H54 (cell line): ENCODE measurements at regions not wholly inside any gene's neighbourhood (a gene's known extent, or its start where the extent isn't known, plus 50 kb on each side); places are given as distances from the start of the nearest gene placed in this dataset.

Experiments
- DNase-seq: peaks from one replicate; pipeline ENCODE4 v3.0.0; 2011; ENCODE audit warnings: low spot score, mixed read lengths; ENCODE audit not compliant: insufficient read length
- FAIRE-seq: peaks from 3 replicates; lab custom pipeline; 2011; peaks lifted over from hg19 to GRCh38; lab: Jason Lieb, UNC
- POLR2A ChIP-seq: IDR thresholded peaks from 2 replicates; pipeline ENCODE4 v1.6.1; 2011; ENCODE audit warnings: low read depth, mild to moderate bottlenecking, low read length

DNA sequence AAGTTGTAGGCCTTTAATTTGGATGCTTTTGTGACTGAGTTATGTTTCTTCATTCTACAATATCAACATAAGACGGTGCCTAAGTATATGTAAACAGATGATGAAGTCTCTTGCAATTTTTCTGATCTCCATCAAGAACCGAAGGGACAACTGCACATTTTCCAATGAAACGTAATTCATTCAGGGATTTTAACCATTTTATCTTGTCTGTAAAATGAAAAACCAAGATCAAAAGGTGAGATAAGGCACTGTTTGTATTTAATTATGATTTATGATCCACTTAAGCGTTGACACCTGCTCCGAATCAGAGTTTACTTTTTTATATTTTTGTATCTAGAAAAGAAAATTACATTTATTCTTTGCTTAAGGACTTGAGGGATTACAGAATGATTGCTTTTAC is 556.8 kb upstream of the ARGLU1 start:
- DNase-seq: no peak
- TF ChIP-seq POLR2A: no peak
- FAIRE-seq: no peak

DNA sequence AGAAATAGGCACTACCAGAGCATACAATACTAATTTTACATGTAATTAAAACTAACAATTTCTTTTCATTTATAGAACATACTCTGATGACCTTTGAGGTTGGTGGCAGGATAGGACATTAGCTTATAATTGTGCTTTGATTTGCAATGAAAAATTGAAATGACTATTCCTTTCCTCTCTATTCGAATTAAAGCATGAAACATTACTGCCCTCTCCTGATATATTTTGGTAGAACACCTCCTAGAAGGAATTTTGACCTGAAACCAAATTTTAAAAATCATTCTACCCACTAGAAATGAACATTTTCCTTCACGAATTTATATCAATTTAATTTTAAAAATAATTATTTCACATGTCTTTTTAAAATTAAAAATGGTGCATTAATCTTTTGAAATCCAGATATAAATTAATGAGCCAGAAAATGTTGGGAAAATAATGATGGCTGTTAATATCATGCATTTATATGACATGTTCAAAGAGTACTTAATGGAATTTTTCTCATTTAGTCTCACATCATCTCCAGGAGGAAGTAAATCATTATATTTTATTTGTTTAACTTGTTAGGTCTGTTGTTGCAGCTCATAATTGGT is 556.3 kb upstream of the ARGLU1 start:
- no peak for TF ChIP-seq POLR2A
- FAIRE-seq: peak; percentile 81

DNA sequence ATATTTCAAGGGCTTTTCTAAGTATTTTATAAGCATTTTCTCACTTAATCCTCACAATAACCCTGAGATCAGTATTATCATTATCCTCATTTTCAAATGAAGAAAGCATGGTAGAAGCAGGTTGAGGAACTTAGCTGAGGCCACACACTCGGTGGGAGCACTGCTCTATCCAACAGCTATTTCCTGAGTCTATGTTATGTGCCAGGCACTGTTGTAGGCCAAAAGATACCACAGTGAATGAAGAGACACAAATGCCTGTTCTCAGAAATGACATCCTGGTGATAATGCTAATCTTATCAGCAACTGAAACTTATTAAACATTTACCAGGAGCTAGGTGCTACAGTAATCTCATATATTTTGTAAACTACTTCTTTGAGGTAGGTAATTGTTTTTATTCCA is 553.9 kb upstream of the ARGLU1 start:
- FAIRE-seq (peak; percentile 50), DNase-seq (no peak)
- TF ChIP-seq POLR2A: no peak

More for the DNA sequence above, 556.3 kb upstream of the ARGLU1 start:
- no peak for DNase-seq

DNA sequence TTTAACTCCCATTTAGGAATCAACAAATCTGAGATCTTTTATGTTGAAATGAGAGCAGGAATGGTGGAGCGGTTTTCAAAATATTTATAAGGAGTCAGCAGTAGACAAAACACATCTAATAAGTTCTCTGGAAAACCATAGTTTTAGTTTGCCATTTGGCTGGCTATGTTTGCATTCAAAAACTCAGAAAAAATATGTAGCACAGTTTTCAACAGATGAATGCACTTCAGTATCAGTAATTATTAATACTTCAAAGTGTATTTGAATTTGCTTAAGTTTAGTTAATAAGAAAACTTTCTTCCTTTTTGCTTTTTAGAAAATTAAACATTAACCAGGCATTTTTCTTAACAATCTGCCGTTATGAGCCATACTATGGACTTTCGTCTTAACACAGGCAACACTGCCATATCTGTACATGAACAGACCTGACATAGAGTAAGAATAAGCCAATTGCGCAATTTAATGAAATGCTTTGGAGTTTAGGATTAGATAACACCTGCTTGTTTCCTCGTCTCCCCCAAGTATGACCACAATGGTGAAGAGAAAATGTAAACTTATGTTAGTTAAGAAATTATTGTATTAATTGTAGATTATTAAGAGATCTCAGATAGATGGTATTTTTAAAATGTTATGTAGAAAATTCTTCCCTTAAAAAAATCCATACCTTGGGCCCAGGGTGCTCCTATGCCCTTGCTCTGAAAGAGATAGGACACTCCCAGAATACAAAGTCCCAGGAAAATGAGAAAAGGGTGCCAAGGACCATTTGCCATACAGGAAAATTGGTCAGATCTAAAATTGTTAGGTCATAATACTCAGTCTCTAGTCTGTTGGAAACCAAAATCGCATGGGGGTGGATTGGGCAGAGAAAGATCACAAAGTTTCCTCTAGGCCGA is 552.3 kb upstream of the ARGLU1 start:
- DNase-seq: no peak
- TF ChIP-seq POLR2A: no peak
- peak; percentile 6 for FAIRE-seq

DNA sequence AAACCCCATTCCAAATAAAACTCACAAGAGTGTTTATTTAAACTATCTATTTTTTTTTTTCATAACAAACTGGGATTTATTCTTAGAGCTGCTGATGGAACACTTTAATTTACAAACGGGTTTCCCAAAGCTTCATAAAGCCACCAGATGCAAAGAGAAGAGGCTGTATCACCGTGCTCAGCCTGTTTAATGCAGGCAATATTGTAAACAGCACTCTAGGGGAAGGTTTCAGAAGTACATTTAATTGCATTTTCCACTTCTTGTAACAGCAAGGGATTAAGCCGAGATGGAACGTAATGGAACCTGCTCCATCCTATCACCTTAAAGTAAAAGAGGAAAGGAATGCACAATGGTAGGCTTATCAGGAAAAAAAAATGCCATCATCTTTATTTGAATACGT is 550.6 kb upstream of the ARGLU1 start:
- FAIRE-seq: no peak
- no peak for DNase-seq
- no peak for TF ChIP-seq POLR2A

DNA sequence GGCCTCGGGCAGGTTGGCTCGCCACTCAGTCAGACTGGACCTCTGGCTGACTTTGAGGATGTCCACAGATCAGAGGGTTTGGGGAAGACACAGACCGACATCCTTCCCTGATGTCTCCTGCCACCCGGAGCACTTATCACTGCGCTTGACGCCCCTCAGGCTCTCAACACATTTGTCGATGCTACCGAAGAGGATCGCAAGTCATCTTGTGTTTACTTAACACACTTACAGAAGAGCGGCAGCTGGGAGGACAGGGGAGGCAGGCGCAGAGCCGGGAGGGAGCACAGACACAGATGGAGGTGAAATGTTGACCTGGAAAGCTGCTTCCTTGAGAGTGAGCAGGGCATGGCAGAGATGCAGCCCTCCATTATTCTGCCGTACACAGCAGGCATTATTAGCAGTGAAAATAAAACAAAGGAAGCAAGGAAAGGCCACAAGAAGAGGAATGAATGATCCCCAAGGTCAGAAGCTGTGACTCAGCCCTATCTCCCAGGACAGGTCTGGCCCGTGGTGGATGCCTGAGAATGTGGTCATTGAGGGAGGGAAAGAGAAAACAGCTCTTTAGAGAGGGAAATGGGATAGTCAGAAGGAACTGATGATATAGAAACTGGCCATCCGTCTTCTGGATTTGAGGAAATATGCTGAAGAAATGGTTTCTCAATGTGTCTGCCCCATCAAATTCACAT is 549.5 kb upstream of the ARGLU1 start:
- no peak for TF ChIP-seq POLR2A
- DNase-seq (no peak), FAIRE-seq (peak; percentile 41)

DNA sequence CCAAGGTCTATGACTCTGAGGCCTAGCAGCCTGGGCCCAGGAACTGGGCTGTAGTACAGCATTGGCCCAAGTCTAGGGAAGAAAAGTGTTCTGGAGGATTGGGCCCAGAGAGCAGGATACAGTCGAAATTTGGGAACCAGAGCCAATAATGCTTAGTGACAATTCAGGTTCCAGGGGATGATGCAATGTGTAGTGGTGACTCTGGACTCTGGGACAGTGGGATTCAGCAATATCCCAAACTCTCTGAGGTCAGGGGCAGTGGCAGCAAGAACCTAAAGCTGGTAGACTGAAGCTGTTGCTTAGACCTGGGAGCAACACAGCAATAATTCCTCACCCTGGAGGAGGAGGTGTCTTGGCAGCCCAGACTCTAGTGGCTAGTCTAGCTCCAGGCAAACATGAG is 545.5 kb upstream of the ARGLU1 start:
- DNase-seq (no peak), FAIRE-seq (no peak)
- no peak for TF ChIP-seq POLR2A

DNA sequence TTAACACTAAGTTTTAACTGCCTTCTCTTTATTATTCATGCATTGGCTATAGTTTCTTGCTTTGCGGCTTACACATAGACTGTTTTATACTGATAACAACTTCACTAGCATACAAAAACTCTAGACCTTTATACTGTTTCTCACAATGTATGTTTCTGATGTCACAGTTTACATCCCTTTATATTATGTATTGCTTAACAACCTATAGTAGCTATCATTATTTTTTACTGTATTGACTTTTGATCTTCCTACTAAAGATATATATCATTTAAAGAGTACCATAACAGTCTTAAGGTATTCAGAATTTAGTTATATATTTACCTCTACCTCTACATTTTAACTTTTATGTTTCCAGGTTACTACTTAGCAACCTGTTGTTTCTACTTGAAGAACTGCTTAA is 543.3 kb upstream of the ARGLU1 start:
- no peak for TF ChIP-seq POLR2A
- no peak for DNase-seq
- FAIRE-seq: no peak

DNA sequence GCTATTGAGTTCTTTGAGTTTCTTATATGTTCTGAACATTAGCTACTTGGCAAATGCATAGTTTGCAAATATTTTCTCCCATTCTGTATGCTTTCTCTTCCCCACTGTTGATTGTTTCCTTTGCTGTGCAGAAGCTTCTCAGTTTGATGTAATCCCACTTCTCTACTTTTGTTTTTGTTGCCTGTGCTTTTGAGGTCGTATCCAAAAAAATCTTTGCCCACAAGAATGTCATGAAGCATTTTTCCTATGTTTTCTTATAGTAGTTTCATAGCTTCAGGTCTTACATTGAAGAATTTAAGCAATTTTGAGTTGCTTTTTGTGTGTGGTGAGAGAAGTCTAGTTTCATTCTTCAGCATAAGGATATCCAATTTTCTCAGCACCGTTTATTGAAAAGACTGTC is 536.7 kb upstream of the ARGLU1 start:
- no peak for DNase-seq
- TF ChIP-seq POLR2A: no peak
- FAIRE-seq: peak; percentile 69

DNA sequence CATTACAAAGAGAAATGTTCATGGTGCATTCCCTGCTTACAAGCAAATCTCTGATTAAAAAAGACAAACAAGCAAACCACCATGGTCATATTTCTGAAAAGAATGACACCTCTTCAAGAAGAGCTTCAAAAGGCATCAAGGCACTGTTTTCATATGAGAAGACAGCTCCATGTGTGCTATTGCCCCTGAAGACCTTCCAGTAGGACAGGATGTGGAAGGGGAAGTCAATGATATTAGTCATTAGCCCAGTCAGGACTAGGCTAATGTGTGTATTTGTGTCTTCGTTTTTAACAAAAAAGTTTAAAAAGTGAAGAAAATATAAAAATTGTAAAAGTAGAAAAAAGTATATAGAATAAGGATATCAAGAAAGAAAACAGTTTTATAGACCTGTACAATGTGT is 534.7 kb upstream of the ARGLU1 start:
- DNase-seq (no peak), FAIRE-seq (no peak)
- no peak for TF ChIP-seq POLR2A

DNA sequence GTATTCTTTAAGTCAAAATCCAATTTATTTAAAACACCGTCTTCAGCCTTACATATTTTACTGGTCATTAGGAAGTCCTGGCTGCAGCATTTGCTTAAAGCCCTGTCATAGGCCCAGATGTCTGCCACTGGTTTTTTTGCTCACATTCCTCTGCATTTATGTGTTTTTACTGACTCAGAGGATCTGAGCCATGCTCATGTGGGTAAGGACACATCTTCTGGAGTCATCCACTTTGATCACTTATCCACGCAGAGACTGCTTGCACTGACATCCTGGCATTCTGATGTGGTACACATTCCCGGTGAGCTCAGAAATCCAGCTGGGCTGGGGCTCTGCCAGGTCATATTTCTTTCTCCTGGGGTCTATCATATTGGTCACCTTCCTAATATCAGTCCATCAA is 531.7 kb upstream of the ARGLU1 start:
- no peak for TF ChIP-seq POLR2A
- DNase-seq (no peak), FAIRE-seq (peak; percentile 15)

DNA sequence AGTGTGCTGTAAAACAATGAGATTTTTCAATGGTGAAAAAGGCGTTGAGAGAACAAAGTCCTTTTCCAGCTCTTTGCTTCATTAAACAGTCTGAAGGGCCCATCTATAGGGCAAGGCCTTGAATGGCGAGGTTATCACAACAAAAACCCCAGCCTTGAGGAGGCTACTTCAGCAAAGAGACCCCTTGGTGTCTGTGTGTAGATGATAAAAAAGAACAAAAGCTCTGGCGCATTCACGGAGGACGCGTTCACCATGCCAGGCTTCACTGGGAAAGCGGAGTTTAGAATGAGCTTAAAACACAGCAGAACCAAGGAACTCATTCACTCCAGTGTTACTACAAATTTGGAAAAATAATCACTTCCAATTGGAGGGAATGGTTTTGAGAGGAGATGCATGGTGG is 530.0 kb upstream of the ARGLU1 start:
- TF ChIP-seq POLR2A: no peak
- no peak for DNase-seq
- FAIRE-seq: no peak

DNA sequence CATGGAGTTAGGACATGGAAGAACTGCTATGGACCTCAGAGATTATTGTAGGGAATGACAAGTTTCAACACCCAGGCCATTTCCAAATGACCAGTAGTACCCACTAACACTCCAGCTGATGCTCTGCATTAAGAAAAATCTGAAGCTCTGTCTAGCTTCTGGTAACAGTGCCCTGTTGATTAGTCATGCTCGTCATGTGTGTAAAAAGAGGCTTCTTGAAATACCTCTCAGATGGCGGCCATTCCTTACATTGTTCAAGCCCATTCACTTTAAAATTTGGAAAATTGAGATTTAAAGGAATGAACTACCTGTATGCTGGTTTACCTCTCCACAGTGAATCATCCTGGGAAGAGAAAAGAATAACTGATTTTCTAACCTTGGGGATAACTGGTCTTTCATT is 527.9 kb upstream of the ARGLU1 start:
- TF ChIP-seq POLR2A: no peak
- no peak for FAIRE-seq
- DNase-seq: no peak

DNA sequence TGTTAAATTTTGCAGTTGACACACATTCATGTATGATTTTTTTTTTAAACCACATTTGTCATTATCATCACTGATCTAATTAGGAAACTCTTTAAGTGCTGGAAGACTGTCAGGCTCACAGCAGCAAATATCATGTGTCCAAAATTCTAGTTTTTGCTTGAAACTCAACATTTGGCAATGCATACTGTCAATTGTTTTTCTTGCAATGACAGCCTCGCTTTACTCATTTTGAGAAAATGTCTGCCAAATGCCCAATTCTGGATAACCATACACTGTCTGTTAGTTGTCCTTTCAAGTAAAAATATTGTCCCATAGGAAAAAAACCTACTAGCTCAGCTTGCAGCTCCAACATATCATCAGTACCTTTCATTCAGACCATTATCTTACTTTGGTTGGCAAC is 523.9 kb upstream of the ARGLU1 start:
- FAIRE-seq (no peak), DNase-seq (no peak)
- TF ChIP-seq POLR2A: no peak

DNA sequence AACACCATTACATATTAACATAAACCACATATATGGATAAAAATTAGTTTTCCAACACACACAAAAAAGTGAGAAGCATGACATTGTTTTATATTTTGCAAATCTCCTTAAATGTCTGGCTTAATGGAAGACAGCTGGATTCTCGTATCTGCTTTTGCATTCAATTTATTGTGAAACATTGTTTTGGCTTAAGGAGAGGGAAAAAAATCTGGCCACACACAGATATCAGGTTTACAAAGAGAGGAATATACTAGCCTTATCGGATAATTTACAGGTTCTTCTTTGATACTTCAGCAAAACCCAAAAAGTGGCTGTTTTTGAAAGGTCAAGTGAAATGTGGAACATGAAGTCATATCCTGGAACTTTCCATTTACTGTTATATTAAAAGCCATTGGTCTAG is 523.5 kb upstream of the ARGLU1 start:
- FAIRE-seq: no peak
- TF ChIP-seq POLR2A: no peak
- no peak for DNase-seq
